ENCODE measurements at regions not wholly inside any gene's neighbourhood (a gene's known extent, or its start where the extent isn't known, plus 50 kb on each side); places are given as distances from the start of the nearest gene placed in this dataset.

- DNase-seq (ENCODE audit: low spot score) = no peak
Observed at GRCh38 chr1:98066911-98067310, 146.1 kb upstream of the DPYD start.

GRCh38 chr1:98059620-98060019 lies 138.8 kb upstream of the DPYD start:
- no peak for DNase-seq (ENCODE audit: low spot score)

- no peak for DNase-seq (ENCODE audit: low spot score)
Observed at GRCh38 chr1:98058676-98059075, 137.8 kb upstream of the DPYD start.

GRCh38 chr1:98057236-98057910 lies 136.5 kb upstream of the DPYD start:
- DNase-seq (ENCODE audit: low spot score) = no peak

- DNase-seq (ENCODE audit: low spot score) = no peak
Observed at GRCh38 chr1:98056781-98057180, 135.9 kb upstream of the DPYD start.

GRCh38 chr1:98055457-98055856 lies 134.6 kb upstream of the DPYD start:
- no peak for DNase-seq (ENCODE audit: low spot score)

- DNase-seq (ENCODE audit: low spot score) = no peak
Observed at GRCh38 chr1:98054786-98055185, 134.0 kb upstream of the DPYD start.

GRCh38 chr1:98054367-98054701 lies 133.5 kb upstream of the DPYD start:
- no peak for DNase-seq (ENCODE audit: low spot score)

GRCh38 chr1:98053471-98054366 lies 132.9 kb upstream of the DPYD start:
- DNase-seq (ENCODE audit: low spot score) = peak; percentile 30

- DNase-seq (ENCODE audit: low spot score) = peak; percentile 65
Observed at GRCh38 chr1:98051065-98051675, 130.3 kb upstream of the DPYD start.

GRCh38 chr1:98049370-98050135 lies 128.7 kb upstream of the DPYD start:
- DNase-seq (ENCODE audit: low spot score) = no peak

GRCh38 chr1:98048751-98049325 lies 128.0 kb upstream of the DPYD start:
- DNase-seq (ENCODE audit: low spot score) = no peak

- peak; percentile 46 for DNase-seq (ENCODE audit: low spot score)
Observed at GRCh38 chr1:98048244-98048643, 127.4 kb upstream of the DPYD start.

GRCh38 chr1:98047171-98047570 lies 126.3 kb upstream of the DPYD start:
- no peak for DNase-seq (ENCODE audit: low spot score)

- no peak for DNase-seq (ENCODE audit: low spot score)
Observed at GRCh38 chr1:98045767-98046641, 125.2 kb upstream of the DPYD start.

GRCh38 chr1:98045211-98045766 lies 124.5 kb upstream of the DPYD start:
- no peak for DNase-seq (ENCODE audit: low spot score)

- DNase-seq (ENCODE audit: low spot score) = no peak
Observed at GRCh38 chr1:98044766-98045165, 123.9 kb upstream of the DPYD start.

- no peak for DNase-seq (ENCODE audit: low spot score)
Observed at GRCh38 chr1:98044071-98044697, 123.3 kb upstream of the DPYD start.

- no peak for DNase-seq (ENCODE audit: low spot score)
Observed at GRCh38 chr1:98035602-98036002, 114.8 kb upstream of the DPYD start.

GRCh38 chr1:98034505-98034904 lies 113.7 kb upstream of the DPYD start:
- no peak for DNase-seq (ENCODE audit: low spot score)
